Stomach (tissue), 4 donors: ENCODE measurements at regions not wholly inside any gene's neighbourhood (a gene's known extent, or its start where the extent isn't known, plus 50 kb on each side); places are given as distances from the start of the nearest gene placed in this dataset.

ENCODE experiments used
- EP300 ChIP-seq: sonication (generic); formaldehyde crosslinking; IDR thresholded peaks from one replicate; pipeline ENCODE4 v1.6.1; 2017; ENCODE audit warnings: antibody characterized with exemption
- POLR2A ChIP-seq, 4 donors: fragments of 450-650 bp; IDR thresholded peaks; one replicate each; pipeline ENCODE4 v1.6.1; 2016; ENCODE audit warnings: antibody characterized with exemption in 4 of 4, control low read depth in 2 of 4, mild to moderate bottlenecking in 1 of 4, moderate library complexity in 1 of 4
- POLR2AphosphoS5 ChIP-seq, 3 donors: sonication (generic); formaldehyde crosslinking; IDR thresholded peaks; one replicate each; pipeline ENCODE4 v1.6.1; 2016; ENCODE audit warnings: antibody characterized with exemption in 3 of 3
- TF ChIP-seq, protein P1 (sequence below), 7 experiments: fragments of 450-650 bp in 4 of 7; fragments of 200-600 bp in 3 of 7; sonication (generic) in 3 of 7; IDR thresholded peaks; one replicate each; pipeline ENCODE4 v1.5.1; 2016 to 2019; ENCODE audit warnings: antibody characterized with exemption in 7 of 7, control low read depth in 2 of 7, mild to moderate bottlenecking in 1 of 7

GRCh38 chr7:131640686-131641085 is 84.3 kb upstream of the PODXL start:
- TF ChIP-seq POLR2A (IDR thresholded peaks at IDR 0.05), result no peak
- TF ChIP-seq, protein P1, sequence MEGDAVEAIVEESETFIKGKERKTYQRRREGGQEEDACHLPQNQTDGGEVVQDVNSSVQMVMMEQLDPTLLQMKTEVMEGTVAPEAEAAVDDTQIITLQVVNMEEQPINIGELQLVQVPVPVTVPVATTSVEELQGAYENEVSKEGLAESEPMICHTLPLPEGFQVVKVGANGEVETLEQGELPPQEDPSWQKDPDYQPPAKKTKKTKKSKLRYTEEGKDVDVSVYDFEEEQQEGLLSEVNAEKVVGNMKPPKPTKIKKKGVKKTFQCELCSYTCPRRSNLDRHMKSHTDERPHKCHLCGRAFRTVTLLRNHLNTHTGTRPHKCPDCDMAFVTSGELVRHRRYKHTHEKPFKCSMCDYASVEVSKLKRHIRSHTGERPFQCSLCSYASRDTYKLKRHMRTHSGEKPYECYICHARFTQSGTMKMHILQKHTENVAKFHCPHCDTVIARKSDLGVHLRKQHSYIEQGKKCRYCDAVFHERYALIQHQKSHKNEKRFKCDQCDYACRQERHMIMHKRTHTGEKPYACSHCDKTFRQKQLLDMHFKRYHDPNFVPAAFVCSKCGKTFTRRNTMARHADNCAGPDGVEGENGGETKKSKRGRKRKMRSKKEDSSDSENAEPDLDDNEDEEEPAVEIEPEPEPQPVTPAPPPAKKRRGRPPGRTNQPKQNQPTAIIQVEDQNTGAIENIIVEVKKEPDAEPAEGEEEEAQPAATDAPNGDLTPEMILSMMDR (IDR thresholded peaks at IDR 0.05), result no peak
- no peak for TF ChIP-seq POLR2AphosphoS5 (IDR thresholded peaks at IDR 0.05)
- TF ChIP-seq EP300, result no peak
